ENCODE measurements at regions not wholly inside any gene's neighbourhood (a gene's known extent, or its start where the extent isn't known, plus 50 kb on each side); places are given as distances from the start of the nearest gene placed in this dataset.
"Not testable (repeated sequence)": the region's sequence is repeated elsewhere in the genome, so short reads cannot be mapped to it uniquely, and the experiment has no call there.

DNA sequence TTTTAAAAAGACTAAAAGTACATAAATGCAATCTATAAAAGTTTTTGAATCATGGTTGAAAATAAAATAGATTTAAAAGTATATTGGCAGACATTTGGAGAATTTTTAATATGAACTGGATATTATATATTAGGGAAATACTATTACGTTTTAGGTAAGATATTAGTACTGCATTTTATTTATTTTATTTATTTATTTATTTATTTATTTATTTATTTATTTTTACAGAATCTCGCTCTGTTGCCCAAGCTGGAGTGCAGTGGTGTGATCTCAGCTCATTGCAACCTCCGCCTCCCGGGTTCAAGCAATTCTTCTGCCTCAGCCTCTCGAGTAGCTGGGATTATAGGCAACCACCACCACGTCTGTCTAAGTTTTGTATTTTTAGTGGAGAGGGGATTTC lies 890.1 kb upstream of the MANEA start:
- not testable (repeated sequence) for DNase-seq

DNA sequence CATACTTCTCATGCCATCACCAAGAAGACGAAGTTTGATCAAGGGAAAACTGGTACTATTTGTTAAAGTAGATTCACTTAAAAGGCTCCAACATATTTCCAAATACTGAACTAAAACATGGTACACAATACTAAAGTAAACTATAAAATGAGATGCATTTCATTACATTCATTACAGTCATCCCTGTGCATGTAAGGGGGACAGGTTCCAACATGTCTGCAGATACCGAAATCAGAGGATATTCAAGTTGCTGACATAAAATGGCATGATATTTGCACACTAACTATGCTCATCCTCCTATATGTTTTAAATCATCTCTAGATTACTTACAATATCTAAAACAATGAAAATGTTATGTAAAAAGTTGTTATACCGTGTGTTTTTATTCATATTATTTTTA lies 893.9 kb upstream of the MANEA start:
- DNase-seq, result no peak

DNA sequence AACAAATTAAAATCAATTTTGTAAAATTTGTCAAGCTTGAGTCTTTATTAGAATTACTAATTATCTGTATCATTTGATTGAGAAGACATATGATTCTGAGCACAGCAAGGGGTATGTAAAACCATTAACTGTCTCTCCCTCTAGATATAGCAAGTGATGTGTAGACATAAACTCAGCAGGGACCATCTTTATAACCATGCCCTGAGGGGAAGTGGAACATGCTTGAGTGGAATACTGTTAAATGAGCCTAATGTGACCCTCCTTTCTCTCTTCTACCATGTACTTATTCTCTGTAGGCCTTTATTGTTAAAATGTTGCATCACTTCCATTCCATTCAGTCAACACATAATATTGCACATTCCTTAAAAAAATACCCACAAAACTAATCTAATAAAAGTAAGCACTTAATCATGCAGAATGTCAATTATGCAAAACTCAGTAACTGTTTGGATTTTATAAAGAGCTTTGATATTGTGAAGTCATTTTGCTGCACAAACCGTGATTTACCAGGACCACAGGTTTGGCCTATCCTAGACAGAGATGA lies 896.6 kb upstream of the MANEA start:
- DNase-seq, result no peak

DNA sequence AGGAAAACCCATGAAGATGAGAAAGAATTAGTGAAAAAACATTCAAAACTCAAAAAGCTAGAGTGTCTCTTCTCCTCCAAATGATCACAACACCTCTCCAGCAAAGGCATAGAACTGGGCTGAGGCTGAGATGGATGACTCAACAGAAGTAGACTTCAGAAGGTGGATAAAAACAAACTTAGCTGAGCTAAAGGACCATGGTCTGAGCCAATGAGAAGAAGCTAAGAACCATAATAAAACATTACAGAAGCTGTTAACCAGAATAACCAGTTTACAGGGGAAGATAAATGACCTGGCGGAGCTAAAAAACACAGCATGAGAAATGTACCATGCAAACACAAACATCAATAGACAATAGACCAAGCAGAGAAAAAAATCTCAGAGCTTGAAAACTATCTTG lies 904.1 kb upstream of the MANEA start:
- no peak for DNase-seq

DNA sequence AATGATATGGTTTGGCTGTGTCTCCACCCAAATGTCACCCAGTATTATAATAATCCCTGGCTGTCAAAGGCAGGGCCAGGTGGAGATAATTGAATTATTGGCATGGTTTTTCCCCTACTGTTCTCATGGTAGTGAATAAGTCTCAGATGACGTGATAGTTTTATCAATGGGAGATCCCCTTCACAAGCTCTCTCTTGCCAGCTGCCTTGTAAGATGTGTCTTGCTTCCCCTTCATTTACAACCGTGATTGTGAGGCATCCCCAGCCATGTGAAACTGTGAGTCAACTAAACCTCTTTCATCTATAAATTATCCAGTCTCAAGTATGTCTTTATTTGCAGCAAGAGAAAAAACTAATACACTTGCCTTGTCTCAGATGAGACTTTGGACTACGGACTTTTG lies 907.3 kb upstream of the MANEA start:
- DNase-seq, result no peak

DNA sequence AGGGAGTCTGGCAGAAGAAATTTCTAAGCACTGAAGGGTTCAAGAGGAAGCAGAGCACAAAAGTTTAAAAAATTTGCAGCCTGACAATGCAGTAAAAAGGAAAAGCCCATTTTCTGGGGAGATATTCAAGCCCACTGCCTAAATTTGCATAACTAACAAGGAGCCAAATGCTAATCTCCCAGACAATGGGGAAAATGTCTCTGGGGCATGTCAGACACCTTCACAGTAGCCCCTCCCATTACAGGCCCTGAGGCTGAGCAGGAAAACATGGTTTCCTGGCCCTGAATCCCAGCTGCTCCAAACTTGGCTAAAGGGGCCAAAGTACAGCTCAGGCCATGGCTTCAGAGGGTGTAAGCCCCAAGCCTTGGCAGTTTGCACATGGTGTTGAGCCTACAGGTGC lies 908.5 kb upstream of the MANEA start:
- DNase-seq, result no peak

DNA sequence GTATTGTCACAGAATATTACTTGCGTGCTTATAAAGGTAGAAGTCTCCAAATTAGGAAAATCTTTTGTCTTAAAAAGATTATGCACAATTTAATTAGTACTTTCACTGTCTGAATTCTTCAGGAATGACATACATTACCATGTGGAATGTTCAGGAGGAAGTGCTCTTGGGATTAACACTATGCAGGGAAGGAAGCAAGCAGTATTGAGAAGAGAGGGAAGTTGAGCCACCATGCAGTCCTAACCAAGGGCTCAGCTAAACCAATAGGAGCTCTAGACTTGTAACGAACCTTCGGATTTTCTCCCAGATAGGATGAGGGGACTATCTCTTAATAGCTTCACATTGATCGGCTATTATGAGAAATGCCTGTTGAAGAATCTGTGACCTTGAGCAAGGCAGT lies 918.4 kb upstream of the MANEA start:
- no peak for DNase-seq

DNA sequence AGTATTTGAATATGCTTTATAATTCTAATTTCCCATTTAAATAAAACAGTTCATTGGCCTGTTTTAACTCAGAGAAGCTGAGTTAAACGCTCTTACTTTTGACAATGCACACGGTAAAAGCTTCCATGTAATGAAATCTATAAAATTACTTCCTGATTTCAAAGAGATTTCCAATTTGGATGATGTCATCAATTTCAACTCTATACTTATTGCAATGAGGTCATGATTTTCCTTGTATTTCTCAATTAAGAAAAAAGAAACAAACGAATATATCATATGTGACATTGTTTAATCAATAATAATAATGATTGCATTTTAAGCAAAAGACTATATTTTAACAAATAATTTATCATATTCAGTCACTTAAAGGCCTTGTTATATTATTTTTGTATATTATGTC lies 926.1 kb upstream of the MANEA start:
- no peak for DNase-seq

DNA sequence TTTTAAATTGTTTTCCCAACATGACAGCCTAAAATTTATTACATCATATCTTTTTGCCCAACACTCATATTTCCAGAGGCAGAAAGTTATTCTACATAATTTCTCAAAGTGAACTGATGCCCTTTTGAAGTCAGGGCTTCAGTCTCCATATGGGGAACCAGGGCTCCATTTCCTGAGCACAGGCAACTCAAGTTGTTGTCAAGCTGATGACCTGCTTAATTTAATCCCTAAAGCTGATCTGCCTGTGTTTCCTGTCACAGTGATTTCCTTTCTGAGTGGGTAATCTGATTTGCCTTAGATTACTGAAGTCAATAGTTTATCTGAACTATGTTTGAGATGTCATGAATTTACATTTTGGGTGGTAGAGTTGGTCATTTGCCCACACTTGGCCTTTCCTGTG lies 932.1 kb upstream of the MANEA start:
- no peak for DNase-seq

DNA sequence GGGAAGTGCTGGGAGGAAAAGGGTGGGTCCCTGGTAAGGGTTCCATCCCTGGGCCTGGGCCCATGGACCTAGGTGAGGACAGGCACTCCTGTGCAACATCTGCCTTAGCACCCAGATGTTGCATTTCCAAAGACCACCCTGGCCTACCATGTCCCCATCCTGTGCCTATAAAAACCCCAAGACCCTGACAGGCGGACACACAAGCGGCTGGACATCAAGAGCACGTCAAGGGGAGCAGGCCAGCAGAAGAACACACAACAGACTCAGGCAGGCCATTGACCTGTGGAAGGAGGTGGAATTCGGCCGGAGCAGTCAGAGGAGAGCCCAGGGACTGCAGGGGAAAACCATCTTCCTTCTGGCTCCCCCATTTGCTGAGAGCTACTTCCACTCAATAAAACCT lies 937.8 kb upstream of the MANEA start:
- no peak for DNase-seq

DNA sequence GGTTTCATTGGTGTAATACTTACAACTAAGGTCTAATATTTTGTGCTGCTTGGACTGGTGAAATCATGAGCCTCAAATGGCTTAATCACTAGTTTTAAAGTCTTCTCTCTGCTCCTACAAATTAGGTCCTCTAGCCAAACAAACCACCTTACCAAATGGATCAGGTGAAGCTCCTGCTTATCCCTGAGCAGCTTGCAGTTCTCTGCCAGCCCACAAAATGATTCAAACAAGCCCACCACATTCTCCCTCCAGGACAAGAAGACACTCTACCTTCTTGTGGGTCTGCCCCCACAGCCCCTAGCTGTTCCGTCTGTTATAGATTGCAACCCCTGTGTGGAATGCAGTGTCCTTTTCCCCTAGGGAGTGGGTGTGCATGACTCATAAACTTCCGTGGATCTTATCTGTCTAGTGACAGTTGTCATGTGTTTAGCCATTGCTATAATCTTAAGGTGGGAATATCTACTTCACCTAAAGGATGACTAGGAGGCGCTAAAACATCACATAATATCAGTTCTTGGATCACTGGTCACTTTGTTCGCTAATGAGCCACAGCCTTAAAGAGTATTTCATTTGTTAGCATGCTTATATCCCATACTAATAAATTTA lies 940.5 kb upstream of the MANEA start:
- DNase-seq, result no peak

DNA sequence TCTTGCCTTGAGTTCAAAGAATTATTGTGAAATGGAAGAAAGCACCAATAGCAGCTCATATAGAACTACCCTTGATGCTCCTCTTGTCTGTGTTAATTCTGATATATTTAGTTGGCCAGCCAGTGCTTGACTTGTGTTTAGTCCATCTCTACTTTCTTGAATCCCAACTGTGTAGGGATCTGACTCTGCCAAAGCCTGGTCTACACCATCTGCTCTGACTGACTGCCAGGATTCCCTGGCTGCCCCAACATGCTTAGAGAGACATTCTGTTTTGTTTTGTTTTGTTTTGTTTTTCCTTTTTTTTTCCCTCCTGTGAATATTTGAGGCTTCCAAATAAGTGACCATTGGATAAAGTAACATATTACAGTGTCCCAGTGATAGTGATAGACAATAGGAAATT lies 953.7 kb upstream of the MANEA start:
- no peak for DNase-seq

DNA sequence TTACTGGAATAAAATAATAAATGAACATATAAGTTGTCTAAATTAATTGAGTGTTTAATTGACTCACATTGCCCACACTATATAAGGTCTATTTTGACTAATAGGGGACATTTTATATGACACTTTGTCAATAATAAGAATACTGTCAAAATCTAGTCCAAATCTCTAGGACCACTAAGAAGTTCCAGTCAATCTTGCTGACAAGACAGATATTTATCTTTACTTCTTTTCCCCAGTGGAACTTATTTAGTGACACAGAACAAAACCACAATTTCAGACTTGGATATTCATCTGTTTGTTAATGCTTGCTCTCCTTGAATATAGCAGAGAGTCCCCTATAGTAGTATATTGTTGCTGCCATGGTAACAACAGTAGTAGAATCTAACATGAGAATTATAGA lies 954.6 kb upstream of the MANEA start:
- no peak for DNase-seq

DNA sequence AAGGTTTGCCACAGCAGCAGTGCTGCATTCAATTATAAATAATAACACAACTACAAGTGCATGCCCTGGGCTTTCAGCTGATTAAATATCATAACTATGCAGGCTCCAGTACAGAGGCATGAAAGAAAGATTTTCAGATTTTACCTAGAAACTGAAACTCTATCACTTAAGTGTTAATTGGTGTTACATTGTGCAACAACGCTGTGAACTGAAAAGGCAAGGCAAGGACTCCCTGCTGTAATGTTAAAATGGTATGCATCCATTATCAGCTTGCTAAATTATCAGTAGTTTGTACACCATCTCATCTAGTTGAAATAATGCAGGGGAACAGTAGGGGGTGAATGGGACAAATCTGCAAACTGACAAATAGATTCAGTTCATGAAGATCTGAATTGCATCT lies 976.7 kb upstream of the MANEA start:
- no peak for DNase-seq

DNA sequence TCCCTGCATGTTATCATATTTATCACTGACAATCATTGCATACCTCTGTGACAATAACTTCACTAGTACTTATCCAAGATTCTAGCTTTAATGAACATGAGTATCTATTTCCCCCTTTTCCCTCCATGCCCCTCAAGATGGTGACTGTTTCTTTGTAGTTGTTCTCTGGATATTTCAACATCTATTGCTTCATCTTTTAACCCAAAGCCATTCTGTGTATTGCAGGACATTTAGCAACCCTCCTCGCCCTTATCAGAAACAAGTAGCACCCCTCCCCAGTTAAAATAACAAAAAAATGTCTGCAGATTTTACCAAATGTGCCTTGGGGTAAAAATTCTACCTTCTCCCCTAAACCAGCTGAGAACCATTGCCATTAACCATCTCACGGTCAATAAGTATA lies 979.8 kb upstream of the MANEA start:
- DNase-seq, result no peak

DNA sequence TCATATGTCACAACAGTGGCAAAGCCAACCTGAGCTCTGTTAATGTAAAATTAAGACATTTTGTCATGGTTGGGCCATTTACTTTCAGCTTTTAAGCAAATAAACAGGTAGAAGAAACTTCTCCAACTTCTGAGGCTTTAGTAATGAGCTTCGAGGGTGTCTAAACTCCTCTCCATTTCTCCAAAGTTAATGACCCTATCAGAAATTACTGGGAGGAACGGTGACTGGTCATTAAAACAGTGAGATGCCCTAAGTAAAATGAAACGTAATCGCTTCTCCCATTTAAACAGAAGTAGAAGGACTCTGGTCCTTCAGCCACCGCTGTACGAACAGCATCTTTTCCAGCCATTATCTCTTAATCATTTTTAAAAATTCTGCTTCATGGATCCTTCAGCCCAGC lies 986.9 kb upstream of the MANEA start:
- no peak for DNase-seq

DNA sequence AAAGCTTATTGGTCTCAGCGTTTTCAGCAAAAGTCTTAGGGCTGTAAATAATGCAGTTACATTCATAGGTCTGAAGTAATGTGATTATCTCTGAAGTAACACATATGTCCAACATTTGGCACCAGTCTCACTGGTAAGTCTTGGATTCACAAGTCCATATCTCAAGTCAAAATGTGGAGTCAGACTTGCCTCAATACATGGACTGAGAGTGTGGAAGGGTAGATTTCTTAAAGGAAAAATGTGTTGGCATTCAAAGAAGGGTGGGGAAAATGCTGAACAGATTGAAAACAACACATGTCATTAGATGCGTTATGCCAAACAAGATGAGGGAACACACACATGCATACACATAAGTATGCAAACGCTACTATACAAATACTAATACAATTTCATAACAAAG lies 989.0 kb upstream of the MANEA start:
- no peak for DNase-seq

DNA sequence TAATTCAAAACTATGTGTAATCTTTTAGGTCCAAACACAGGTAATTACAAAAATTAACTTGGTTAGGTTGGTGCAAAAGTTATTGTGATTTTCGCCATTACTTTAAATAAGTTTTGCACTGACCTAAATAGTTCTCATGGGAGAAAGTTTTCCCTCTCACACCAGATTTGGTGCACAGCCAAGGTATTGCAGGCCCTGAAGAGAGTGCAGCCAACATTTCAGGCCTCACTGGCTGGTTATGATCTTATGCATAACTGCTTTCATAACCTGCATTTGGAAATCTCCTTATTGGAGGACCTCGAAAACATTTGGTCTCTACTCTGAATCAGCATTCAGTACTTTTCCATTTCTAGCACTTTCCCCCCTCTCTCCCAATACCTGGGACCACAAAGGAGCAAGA lies 993.1 kb upstream of the MANEA start:
- no peak for DNase-seq

DNA sequence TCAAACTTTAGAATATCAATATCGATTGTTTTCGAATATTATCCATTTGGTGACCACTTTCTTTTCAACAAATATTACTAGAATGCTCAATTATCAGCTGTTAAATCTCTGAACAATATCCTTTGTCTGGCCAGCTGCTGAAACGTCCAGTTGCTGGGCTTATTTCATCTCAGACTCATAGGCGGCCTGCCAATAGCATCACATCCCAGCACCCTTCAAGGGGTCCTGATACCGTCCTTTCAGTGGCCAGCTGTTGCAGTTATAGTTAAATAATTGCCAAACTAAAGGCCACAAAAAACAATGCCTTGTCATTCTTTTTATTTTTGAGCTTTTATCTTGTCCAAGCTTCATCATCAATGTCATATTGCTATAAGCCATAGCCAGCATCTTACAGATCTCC lies 1006.8 kb upstream of the MANEA start:
- DNase-seq, result no peak

DNA sequence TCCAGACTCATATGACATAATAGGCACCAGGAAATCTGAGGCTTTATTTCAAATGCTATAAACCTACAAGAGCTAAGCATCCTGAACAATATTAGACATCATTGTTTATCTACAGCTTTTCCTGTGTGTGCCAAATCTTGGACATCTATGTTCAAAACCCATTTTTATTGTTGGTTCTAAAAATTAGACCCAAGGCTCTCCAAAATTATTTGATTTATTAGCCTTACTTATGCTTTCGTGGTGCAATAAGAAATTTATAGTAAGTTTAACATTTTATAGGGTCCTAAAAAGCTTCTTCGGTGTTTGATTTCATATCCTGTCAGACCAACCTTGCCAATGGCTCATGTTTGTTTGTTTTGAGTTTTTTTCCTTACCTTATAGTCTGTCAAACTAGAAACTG lies 1014.5 kb upstream of the MANEA start:
- DNase-seq, result no peak

DNA sequence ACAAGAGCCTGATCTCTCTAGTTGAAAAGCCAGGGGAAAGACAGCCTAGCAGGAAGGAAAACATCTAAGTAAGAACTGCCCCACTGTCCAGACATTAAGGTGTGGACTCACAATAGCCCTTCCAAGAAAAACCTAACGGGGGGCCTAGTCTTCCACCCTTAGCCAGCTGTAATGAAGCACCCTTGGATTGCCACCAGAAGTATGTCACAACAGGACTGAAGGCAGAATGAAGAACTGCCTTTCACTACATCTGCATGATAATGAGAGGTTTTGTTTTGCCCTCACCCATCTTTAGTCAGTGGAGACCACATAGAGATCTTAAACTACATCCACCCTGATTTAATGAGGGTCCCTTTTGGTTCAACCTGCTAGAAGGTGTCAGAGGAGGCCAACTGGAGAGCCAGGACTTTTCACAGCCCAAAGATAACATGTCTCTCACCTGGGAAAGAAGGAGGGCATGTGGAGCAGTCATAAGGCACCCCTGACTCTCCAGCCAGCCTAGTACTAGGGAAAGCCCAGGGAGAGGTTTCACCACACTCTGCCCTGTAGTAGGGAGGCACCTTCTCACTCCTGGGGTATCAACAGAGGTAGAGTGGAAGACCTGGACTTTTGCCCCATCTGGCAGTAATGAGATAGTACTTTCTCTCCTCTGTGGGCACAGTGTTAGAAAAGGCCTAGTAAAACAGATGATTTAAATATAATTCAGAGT lies 1017.4 kb upstream of the MANEA start:
- DNase-seq, result no peak

DNA sequence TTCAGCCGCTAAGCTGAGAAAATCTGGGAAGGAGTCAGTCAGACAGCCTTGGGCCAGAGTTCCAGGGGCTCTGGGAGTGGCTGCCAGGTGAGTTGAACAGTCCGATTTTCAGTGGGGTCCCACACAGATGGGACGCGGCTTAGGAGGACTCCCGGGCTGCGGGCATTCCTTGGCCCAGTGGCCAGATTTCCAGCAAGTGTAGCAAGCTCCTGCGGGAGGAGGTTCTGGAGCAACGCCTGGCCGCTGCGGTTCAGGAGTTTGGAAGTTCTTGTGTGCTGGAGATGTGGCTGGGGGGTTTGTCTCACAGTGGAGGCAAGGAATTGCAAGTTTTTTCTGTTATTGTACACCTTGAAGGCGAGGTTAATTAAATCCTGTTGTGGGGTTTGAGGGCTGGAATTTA lies 1020.1 kb upstream of the MANEA start:
- DNase-seq, result not testable (repeated sequence)

DNA sequence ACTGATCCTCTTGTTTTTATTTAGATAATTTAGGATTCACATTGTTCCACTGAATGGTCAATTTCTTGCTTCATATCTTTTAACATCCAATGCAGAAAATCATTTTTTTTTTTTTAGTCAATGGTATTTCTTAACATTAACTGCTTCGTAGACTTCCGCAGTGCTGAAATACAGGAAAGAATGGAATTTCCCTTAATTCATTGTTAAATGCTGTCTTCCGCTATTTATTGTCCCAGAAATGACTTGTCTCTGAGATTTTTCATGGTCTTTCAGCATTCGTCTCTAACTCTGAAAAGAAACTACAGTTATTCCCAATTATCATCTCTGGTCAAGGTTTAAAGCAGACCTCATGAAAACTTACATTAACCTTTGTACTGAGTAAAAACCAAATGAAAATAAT lies 1029.1 kb upstream of the MANEA start:
- no peak for DNase-seq

DNA sequence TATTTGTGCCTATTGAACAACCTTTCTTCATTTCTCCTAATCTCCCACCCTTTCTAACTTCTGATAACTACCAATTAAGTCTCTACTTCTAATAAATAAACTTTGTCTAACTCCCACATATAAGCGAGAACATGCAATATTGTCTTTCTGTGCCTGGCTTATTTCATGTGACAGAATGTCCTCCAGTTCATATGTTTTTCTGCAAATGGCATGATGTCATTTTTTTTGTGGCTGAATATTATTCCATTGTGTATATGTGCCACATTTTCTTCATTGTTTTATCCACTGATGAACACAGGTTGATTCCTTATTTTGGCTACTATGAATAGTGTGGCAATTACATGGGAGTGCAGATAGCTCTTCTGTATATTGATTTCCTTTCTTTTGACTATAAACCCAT lies 1041.5 kb upstream of the MANEA start:
- no peak for DNase-seq

DNA sequence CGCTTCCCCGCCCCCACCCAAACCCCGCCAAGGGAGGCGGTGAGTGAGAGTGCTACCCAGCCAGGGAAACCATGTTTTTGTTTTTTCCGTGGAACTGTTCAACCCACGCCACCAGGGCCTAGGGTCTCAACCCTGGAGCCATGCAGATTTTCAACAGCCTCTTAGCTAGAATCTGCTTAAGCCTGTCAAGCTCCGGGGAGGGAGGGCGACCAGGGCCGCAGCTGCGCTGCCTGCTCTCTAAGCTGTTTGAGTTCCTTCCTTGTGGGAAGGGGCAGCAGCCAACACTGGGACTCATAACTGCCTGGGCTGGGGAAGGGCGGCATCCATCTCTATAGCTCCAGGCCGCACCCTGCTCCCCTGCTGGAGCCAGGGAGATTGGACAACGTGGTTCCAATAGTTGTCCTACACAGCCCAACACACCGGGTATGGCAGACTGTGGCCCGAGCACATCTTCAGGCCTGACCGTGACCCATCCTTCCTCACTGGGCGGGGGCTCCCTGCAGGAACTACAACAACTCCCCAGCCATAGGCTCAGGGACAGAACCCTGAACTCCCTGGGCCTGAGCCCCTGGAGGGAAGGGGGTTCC lies 1065.7 kb upstream of the MANEA start:
- DNase-seq, result no peak

All from fibroblast of upper back skin (primary cell).